Testis (tissue), 2 donors: ENCODE measurements at regions not wholly inside any gene's neighbourhood (a gene's known extent, or its start where the extent isn't known, plus 50 kb on each side); places are given as distances from the start of the nearest gene placed in this dataset.
"Not testable (repeated sequence)": the region's sequence is repeated elsewhere in the genome, so short reads cannot be mapped to it uniquely, and the experiment has no call there.

ENCODE experiments used
- DNase-seq: peaks from one replicate; pipeline ENCODE4 v3.0.0-alpha.2; 2019
- H3K27ac ChIP-seq, 2 donors: fragments of 200-600 bp; sonication (generic); one replicate each; pipeline ENCODE4 v1.5.1; 2019
- H3K27me3 ChIP-seq: fragments of 200-600 bp; sonication (generic); one replicate; pipeline ENCODE4 v1.5.1; 2019
- H3K36me3 ChIP-seq: fragments of 200-600 bp; sonication (generic); one replicate; pipeline ENCODE4 v1.5.1; 2017; ENCODE audit warnings: low read depth; ENCODE audit errors: missing control alignments
- H3K4me1 ChIP-seq: fragments of 200-600 bp; sonication (generic); one replicate; pipeline ENCODE4 v1.5.1; 2019
- H3K4me3 ChIP-seq, 2 donors: fragments of 200-600 bp; sonication (generic); one replicate each; pipeline ENCODE4 v1.5.1; 2017 to 2019
- H3K9me3 ChIP-seq: fragments of 200-600 bp; sonication (generic); one replicate; pipeline ENCODE4 v1.5.1; 2017
- POLR2A ChIP-seq: fragments of 450-650 bp; IDR thresholded peaks from one replicate; pipeline ENCODE4 v1.6.1; 2017; ENCODE audit warnings: antibody characterized with exemption, mild to moderate bottlenecking, moderate library complexity
- WGBS, 2 donors: methylation state at CpG; one replicate each; pipeline ENCODE4 v1.1.5; 2018; 5-methylcytosine and 5-hydroxymethylcytosine counted together
- intact Hi-C: fragments of 100-400 bp; cut with DNase I; formaldehyde crosslinking; loops from one replicate; pipeline ENCODE4 v1.15.1; 2023; ENCODE audit warnings: low total_unique reads
- TF ChIP-seq, protein P1 (sequence below), 3 experiments: fragments of 450-650 bp in 2 of 3; fragments of 200-600 bp in 1 of 3; sonication (generic) in 1 of 3; IDR thresholded peaks; one replicate each; pipeline ENCODE4 v1.5.1; 2016 to 2019; ENCODE audit warnings: antibody characterized with exemption in 3 of 3, mild to moderate bottlenecking in 2 of 3, moderate library complexity in 1 of 3

DNA sequence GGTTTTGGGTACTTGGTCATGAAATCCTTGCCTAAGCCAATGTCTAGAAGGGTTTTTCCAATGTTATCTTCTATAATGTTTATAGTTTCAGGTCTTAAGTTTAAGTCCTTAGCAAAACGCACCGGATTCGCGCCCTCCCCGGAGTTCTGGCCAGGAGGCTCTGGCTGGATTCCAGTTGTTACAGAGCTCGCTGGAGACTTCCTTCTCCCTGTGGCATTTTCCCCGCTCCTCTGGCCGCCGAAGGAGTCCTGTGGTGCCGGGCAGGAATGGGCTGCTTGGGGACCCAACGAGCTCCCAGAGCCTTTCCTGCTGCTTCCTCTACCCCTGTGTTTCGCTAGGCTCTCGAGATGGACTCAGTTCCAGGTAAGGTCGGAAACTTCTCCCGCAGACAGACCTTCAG lies 335.9 kb downstream of the AEBP2 start:
- no peaks in the 10 kb centered on the region for H3K27me3 ChIP-seq
- intact Hi-C loops = no loop called here
- H3K9me3 ChIP-seq = no peaks in the 10 kb centered on the region
- 75 to 76% methylated on average over 15 of the region's 15 CpGs for WGBS, 2 donors
- DNase-seq = no peak
- H3K36me3 ChIP-seq = no peaks in the 10 kb centered on the region
- peak overlapping the region in 1 of 2 donors; percentile 12 for H3K4me3 ChIP-seq
- H3K4me1 ChIP-seq = no peaks in the 10 kb centered on the region
- TF ChIP-seq, protein P1, sequence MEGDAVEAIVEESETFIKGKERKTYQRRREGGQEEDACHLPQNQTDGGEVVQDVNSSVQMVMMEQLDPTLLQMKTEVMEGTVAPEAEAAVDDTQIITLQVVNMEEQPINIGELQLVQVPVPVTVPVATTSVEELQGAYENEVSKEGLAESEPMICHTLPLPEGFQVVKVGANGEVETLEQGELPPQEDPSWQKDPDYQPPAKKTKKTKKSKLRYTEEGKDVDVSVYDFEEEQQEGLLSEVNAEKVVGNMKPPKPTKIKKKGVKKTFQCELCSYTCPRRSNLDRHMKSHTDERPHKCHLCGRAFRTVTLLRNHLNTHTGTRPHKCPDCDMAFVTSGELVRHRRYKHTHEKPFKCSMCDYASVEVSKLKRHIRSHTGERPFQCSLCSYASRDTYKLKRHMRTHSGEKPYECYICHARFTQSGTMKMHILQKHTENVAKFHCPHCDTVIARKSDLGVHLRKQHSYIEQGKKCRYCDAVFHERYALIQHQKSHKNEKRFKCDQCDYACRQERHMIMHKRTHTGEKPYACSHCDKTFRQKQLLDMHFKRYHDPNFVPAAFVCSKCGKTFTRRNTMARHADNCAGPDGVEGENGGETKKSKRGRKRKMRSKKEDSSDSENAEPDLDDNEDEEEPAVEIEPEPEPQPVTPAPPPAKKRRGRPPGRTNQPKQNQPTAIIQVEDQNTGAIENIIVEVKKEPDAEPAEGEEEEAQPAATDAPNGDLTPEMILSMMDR (IDR thresholded peaks at IDR 0.05) = no peak
- no peak for TF ChIP-seq POLR2A
- H3K27ac ChIP-seq = no peak overlapping the region

DNA sequence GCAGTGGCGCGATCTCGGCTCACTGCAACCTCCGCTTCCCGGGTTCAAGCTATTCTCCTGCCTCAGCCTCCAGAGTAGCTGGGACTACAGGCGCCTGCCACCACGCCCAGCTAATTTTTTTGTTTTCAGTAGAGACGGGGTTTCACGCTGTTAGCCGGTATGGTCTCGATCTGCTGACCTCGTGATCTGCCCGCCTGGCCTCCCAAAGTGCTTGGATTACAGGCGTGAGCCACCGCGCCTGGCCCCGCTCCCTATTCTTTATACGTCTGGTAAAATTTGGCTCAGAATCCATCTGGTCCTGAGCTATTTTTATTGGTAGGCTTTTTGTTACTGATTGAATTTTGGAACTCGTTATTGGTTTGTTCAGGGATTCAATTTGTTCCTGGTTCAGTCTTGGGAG lies 336.7 kb downstream of the AEBP2 start:
- WGBS, 2 donors = 66 to 71% methylated on average over 19 of the region's 19 CpGs
- H3K36me3 ChIP-seq, DNase-seq, H3K4me1 ChIP-seq, H3K9me3 ChIP-seq, H3K27ac ChIP-seq, intact Hi-C loops, H3K27me3 ChIP-seq: not testable (repeated sequence)
- peak overlapping the region in 1 of 2 donors; percentile 12 for H3K4me3 ChIP-seq

DNA sequence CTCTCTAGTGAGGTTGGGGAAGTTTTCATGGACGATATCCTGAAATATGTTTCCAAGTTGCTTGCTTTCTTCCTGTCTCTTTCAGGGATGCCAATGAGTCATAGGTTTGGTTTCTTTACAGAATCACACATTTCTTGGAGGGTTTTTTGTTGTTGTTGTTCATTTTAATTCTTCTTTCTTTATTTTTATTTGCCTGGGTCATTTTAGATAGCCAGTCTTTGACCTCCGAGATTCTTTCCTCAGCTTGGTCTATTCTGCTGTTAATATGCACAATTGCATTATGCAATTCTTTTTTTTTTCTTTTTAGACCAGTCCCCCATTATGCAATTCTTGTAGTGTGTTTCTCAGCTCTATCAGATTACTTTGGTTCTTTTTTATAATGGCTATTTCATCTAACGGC lies 338.9 kb downstream of the AEBP2 start:
- Histone ChIP-seq H3K9me3 (no peaks in the 10 kb centered on the region), H3K4me1 (no peaks in the 10 kb centered on the region), H3K27me3 (no peaks in the 10 kb centered on the region), H3K36me3 (no peaks in the 10 kb centered on the region), H3K4me3 (no peak overlapping the region), H3K27ac (no peak overlapping the region)
- TF ChIP-seq POLR2A = no peak
- TF ChIP-seq, protein P1 (IDR thresholded peaks at IDR 0.05) = no peak
- no peak for DNase-seq
- intact Hi-C loops = no loop called here
- WGBS, 2 donors = 80 to 84% methylated on average over 3 of the region's 3 CpGs

DNA sequence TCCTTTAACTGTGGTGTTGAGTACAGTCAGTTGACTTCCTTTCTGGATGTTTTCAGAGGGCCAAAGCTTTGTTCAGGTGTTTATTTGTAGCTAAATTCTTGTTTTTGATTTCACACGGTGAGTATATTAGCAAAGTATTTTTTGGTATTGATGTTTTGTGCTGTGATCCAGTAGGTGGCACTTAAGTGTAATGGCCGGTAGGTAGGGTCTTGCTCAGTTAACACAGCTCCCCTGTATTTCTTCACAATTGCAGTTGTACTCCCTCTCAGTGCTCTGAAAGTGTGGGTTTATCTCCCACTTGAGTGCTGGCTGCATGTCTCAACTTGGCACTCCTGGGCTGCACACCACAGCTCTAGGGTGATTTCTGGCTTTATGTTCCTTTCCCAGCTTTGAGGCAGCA lies 339.5 kb downstream of the AEBP2 start:
- no peak overlapping the region for H3K4me3 ChIP-seq
- no peaks in the 10 kb centered on the region for H3K27me3 ChIP-seq
- TF ChIP-seq, protein P1 (IDR thresholded peaks at IDR 0.05) = no peak
- no peak for TF ChIP-seq POLR2A
- WGBS, 2 donors = 75 to 83% methylated on average over 2 of the region's 2 CpGs
- DNase-seq = no peak
- no peaks in the 10 kb centered on the region for H3K9me3 ChIP-seq
- intact Hi-C loops = no loop called here
- no peaks in the 10 kb centered on the region for H3K36me3 ChIP-seq
- no peaks in the 10 kb centered on the region for H3K4me1 ChIP-seq
- no peak overlapping the region for H3K27ac ChIP-seq

DNA sequence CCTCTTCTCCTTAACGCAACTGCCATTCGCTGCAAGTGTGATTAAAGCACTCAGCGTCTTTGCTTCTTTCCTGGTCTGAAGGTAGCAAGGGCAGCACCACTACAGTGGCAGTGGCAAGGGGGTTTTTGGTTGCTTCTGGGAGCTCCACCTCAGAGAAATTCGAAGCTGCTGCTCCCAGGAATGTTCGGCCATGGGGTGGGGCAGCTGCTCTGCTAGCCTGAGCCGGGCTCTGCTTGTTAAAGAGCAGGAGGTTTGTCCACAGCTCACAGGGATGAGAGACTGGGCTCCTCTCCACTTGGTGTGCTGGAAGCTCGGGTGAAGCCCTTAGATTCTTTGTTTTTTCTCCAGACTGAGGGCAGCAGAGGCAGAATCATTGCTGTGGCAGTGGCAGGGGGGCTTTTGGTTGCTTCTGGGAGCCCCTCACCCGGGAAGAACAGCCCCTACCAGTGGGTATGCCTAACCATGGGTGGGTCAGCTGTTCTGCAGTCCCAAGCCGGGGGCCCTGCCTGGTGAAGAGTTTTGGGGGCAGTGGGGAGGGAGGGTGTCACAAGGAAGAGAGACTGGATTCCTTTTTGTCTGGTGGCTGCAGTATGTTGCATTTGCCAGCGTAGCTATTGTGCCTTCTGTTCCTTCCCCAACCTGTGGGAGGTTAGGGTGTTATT lies 340.2 kb downstream of the AEBP2 start:
- TF ChIP-seq POLR2A = no peak
- TF ChIP-seq, protein P1 (IDR thresholded peaks at IDR 0.05) = no peak
- intact Hi-C loops = loop anchor here (10.0 kb wide), 1 partner anchor 55 kb away; no protein-coding TSS in a partner anchor
- Histone ChIP-seq H3K4me1 (no peaks in the 10 kb centered on the region), H3K4me3 (no peak overlapping the region), H3K36me3 (no peaks in the 10 kb centered on the region), H3K27me3 (no peaks in the 10 kb centered on the region), H3K9me3 (no peaks in the 10 kb centered on the region), H3K27ac (no peak overlapping the region)
- DNase-seq = peak; percentile 28
- WGBS, 2 donors = 55 to 89% methylated on average over 7 to 10 of the region's 10 CpGs
